WI38 (cell line): ENCODE measurements at regions not wholly inside any gene's neighbourhood (a gene's known extent, or its start where the extent isn't known, plus 50 kb on each side); places are given as distances from the start of the nearest gene placed in this dataset.

Experiments
- H3K4me3 ChIP-seq: 2 replicates; pipeline ENCODE4 v1.5.1; 2011; ENCODE audit warnings: low read depth, mild to moderate bottlenecking, control low read depth, low read length
- CTCF ChIP-seq: IDR thresholded peaks from 2 replicates; pipeline ENCODE4 v1.5.1; 2012; ENCODE audit warnings: low read depth, mild to moderate bottlenecking, control low read depth, low read length

DNA sequence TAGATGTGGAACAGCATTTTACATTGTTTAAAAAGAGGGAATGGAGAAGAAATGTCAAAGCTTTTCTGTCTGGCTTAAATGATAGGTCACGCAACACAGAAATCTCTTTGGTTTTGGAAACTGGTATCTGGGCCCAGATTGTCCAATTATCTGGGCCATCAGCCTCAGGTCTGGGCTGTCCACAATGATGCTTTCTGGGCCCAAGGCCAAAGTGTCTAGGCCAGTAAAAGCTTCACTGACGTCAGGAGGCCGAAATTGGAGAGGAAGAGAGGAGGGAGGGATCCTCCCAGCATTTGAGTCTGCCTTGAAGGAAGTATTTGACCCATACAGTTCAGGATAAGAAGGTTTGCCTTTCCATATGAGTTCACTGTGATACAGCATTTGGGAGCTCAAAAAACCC is 60.7 kb upstream of the ALDH1A3 start:
- TF ChIP-seq CTCF = no peak
- H3K4me3 ChIP-seq = no peak overlapping the region

DNA sequence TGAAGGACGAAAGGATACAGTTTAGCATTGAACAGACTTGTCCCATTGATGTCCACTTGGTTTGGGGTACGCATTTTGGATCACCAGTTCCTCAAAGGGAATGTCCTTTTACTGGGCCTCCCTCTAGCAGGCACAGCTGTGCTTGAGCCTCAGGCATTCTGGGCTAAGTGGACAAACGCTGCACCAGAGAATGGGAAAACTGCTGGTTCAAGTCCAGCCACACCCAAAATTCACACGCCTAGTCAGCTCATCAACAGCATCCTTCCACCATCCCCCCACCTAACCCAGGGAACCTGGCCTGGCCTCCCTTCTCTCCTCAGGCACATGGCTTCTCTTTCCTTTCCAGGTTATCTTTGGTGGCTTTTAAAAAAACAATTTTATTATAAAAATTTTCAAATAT is 59.1 kb upstream of the ALDH1A3 start:
- no peak for TF ChIP-seq CTCF

DNA sequence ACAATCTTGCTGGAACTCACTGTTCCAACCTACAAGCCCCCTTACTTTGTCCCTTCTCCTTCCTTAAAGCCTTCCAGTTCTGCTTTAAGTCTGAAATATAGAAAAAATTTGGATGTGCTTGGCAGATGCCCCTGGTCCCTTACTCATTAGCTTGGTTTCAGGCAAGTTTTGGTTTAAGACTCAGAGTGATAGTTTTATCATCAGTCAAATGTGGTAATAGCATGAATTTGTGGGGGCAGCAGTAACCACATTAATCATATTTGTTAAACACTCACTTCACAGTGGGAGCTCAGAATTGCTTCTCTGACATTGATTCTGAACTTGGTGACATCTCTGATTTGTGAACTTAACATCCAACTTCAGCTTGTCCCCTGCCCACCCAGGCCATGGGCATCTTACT is 58.3 kb upstream of the ALDH1A3 start:
- TF ChIP-seq CTCF = no peak
- no peak overlapping the region for H3K4me3 ChIP-seq

More for the DNA sequence above, 59.1 kb upstream of the ALDH1A3 start:
- no peak overlapping the region for H3K4me3 ChIP-seq

DNA sequence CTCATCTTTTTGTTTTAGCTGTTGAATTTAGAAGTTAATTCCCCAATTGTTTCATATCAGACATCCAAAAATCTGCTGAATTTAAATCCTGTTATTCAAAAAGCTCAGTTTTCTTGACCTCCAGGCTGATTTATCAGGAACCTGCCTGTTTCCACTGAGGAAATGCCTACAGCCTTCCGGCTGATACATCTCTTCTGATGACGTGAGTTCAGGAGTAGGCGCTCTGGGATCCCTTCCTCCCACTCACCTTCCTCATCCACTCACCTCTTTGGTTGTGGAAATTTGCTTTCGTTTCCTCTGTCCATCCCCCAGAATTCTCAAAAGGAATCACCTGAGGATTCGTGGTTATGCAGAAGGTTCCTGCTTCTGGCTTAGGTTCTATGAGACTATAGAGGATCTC is 55.4 kb upstream of the ALDH1A3 start:
- TF ChIP-seq CTCF = no peak
- no peak overlapping the region for H3K4me3 ChIP-seq

GRCh38 chr15:100829457-100829856 is 50.2 kb upstream of the ALDH1A3 start:
- no peak for TF ChIP-seq CTCF

More at GRCh38 chr15:100829457-100829856, 50.2 kb upstream of the ALDH1A3 start:
- H3K4me3 ChIP-seq = no peak overlapping the region
